Astrocyte (in vitro differentiated cells and primary cell): ENCODE measurements at regions not wholly inside any gene's neighbourhood (a gene's known extent, or its start where the extent isn't known, plus 50 kb on each side); places are given as distances from the start of the nearest gene placed in this dataset.

Experiments used
- DNase-seq: peaks from one replicate; pipeline ENCODE4 v3.0.0-alpha.2; 2010; ENCODE audit warnings: low read depth
- FAIRE-seq: peaks from 2 replicates; lab custom pipeline; 2011; peaks lifted over from hg19 to GRCh38; lab: Jason Lieb, UNC
- H2AFZ ChIP-seq: 2 replicates; pipeline ENCODE4 v1.6.0; 2012; ENCODE audit warnings: low read depth, low read length, inconsistent platforms
- H3K27ac ChIP-seq: 2 replicates; pipeline ENCODE4 v1.5.1; 2011; ENCODE audit warnings: low read depth, low read length, inconsistent platforms
- H3K27me3 ChIP-seq: 2 replicates; pipeline ENCODE4 v1.6.0; 2011; ENCODE audit warnings: low read length, inconsistent platforms; ENCODE audit not compliant: insufficient read depth
- H3K36me3 ChIP-seq: 2 replicates; pipeline ENCODE4 v1.5.1; 2011; ENCODE audit warnings: low read length, inconsistent platforms; ENCODE audit not compliant: insufficient read depth
- H3K4me1 ChIP-seq: 2 replicates; pipeline ENCODE4 v1.5.1; 2011; ENCODE audit warnings: low read length, inconsistent platforms; ENCODE audit not compliant: insufficient read depth
- H3K4me2 ChIP-seq: 2 replicates; pipeline ENCODE4 v1.6.0; 2012; ENCODE audit warnings: low read length, inconsistent platforms
- H3K4me3 ChIP-seq: 2 replicates; pipeline ENCODE4 v1.5.1; 2011; ENCODE audit warnings: low read depth, mild to moderate bottlenecking, low read length, inconsistent platforms; ENCODE audit not compliant: insufficient read depth
- H3K79me2 ChIP-seq: 2 replicates; pipeline ENCODE4 v1.6.0; 2012; ENCODE audit warnings: mild to moderate bottlenecking, low read length, inconsistent platforms; ENCODE audit not compliant: insufficient read depth
- H3K9ac ChIP-seq: 2 replicates; pipeline ENCODE4 v1.6.0; 2012; ENCODE audit warnings: mild to moderate bottlenecking, low read length, inconsistent platforms
- H3K9me3 ChIP-seq: 2 replicates; pipeline ENCODE4 v1.5.1; 2012; ENCODE audit warnings: low read depth, mild to moderate bottlenecking, low read length, inconsistent platforms; ENCODE audit not compliant: insufficient read depth
- H4K20me1 ChIP-seq: 2 replicates; pipeline ENCODE4 v1.6.0; 2012; ENCODE audit warnings: low read length, inconsistent platforms; ENCODE audit not compliant: insufficient read depth
- H3K27ac Mint-ChIP-seq: one replicate; pipeline ENCODE4 v1.8.0; 2021; ENCODE audit warnings: mild to moderate bottlenecking, mixed read lengths; ENCODE audit not compliant: unreplicated experiment
- H3K27me3 Mint-ChIP-seq: one replicate; pipeline ENCODE4 v1.8.0; 2021; ENCODE audit warnings: low read depth, mixed read lengths; ENCODE audit not compliant: unreplicated experiment
- H3K36me3 Mint-ChIP-seq: one replicate; pipeline ENCODE4 v1.8.0; 2021; ENCODE audit warnings: low read depth, mixed read lengths; ENCODE audit not compliant: unreplicated experiment
- H3K4me1 Mint-ChIP-seq: one replicate; pipeline ENCODE4 v1.8.0; 2021; ENCODE audit warnings: low read depth, mixed read lengths; ENCODE audit not compliant: unreplicated experiment
- H3K4me3 Mint-ChIP-seq: one replicate; pipeline ENCODE4 v1.8.0; 2021; ENCODE audit warnings: mild to moderate bottlenecking, moderate library complexity, mixed read lengths; ENCODE audit not compliant: unreplicated experiment
- H3K9me3 Mint-ChIP-seq: one replicate; pipeline ENCODE4 v1.8.0; 2021; ENCODE audit warnings: mild to moderate bottlenecking, mixed read lengths; ENCODE audit not compliant: unreplicated experiment
- EZH2 ChIP-seq: IDR thresholded peaks from 2 replicates; pipeline ENCODE4 v1.6.1; 2012; ENCODE audit warnings: mild to moderate bottlenecking, low read length, inconsistent platforms; ENCODE audit not compliant: insufficient read depth
- TF ChIP-seq, protein P1 (sequence below): IDR thresholded peaks from 2 replicates; pipeline ENCODE4 v1.5.1; 2011; ENCODE audit warnings: low read depth, mild to moderate bottlenecking, inconsistent platforms, low read length, moderate library complexity; ENCODE audit not compliant: insufficient read depth

DNA sequence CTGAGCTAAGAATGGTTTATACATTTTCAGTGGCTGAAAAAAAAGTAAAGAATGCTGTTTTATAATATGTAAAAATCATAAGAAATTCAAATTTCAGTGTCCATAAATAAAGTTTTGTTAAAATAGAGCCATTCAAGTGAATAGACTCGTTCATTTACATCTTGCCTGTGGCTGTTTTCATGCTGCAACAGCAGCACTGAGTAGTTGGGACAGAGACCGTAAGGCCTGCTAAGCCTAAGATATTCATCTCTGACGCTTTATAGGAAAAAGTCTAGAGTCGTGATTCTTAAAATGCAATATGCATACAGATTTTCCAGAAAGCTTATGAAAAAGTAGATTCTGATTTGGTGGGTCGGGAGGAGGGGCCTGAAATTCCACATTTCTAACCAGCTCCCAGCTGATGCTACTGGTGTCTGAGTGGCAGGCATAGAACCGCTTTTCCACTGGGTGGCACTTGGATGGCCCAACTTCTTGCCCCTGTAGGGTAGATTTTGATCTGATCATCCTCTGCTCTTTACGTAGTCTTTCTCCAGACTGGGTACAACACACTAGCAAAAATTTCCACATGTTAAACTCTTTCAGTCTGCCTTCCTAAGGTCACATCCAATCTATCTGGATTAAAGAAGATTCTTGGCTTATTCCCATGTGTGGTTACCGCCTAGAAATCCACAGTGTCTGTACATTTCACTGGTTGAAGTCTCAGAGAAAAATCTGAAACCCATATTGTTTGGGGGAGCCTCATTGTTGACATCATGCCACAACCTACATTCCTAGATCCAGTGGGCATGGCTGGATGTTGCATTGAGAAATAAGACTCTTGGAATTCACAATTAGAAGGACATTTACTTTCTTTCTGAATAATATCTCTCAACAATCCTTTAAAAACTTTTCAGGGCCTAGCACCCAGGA, 151.2 kb downstream of the C12orf75 start:
- H3K4me3 Mint-ChIP-seq: no peak overlapping the region
- peaks cover 2% of the 10 kb centered on the region for H3K36me3 Mint-ChIP-seq
- peaks cover 22% of the 10 kb centered on the region for H3K4me1 ChIP-seq
- H3K27me3 ChIP-seq: no peaks in the 10 kb centered on the region
- H3K9ac ChIP-seq: no peak overlapping the region
- TF ChIP-seq, protein P1, sequence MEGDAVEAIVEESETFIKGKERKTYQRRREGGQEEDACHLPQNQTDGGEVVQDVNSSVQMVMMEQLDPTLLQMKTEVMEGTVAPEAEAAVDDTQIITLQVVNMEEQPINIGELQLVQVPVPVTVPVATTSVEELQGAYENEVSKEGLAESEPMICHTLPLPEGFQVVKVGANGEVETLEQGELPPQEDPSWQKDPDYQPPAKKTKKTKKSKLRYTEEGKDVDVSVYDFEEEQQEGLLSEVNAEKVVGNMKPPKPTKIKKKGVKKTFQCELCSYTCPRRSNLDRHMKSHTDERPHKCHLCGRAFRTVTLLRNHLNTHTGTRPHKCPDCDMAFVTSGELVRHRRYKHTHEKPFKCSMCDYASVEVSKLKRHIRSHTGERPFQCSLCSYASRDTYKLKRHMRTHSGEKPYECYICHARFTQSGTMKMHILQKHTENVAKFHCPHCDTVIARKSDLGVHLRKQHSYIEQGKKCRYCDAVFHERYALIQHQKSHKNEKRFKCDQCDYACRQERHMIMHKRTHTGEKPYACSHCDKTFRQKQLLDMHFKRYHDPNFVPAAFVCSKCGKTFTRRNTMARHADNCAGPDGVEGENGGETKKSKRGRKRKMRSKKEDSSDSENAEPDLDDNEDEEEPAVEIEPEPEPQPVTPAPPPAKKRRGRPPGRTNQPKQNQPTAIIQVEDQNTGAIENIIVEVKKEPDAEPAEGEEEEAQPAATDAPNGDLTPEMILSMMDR: no peak
- TF ChIP-seq EZH2: no peak
- no peaks in the 10 kb centered on the region for H3K79me2 ChIP-seq
- no peaks in the 10 kb centered on the region for H3K9me3 ChIP-seq
- H2AFZ ChIP-seq: no peak overlapping the region
- H3K27ac Mint-ChIP-seq: no peak overlapping the region
- FAIRE-seq (no peak), DNase-seq (peak; percentile 20)
- H3K27me3 Mint-ChIP-seq: no peaks in the 10 kb centered on the region
- H3K36me3 ChIP-seq: no peaks in the 10 kb centered on the region
- no peak overlapping the region for H3K4me3 ChIP-seq
- H3K4me2 ChIP-seq: no peak overlapping the region
- H3K4me1 Mint-ChIP-seq: peaks cover 42% of the 10 kb centered on the region
- no peaks in the 10 kb centered on the region for H4K20me1 ChIP-seq
- no peaks in the 10 kb centered on the region for H3K9me3 Mint-ChIP-seq
- no peak overlapping the region for H3K27ac ChIP-seq

DNA sequence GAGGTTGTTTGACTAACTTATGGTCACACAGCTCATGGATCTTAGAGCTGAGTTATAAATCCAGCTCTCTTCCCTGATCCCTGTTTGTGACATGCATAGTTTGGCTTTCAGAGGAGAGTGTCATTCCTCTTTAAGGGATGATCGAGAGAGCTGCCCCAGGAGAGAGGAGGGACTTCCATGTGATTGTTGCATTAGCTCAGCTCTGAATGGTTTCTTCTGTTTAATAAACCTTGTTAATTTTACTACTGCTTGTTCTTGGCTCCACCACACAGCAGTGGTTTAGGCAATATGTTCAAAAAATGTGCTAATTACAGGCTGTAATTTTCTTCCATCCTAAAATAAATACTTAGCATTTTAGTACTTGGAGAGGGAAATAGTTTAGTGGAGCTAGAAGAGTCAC, 152.5 kb downstream of the C12orf75 start:
- Mint-ChIP-seq H3K36me3 (peaks cover 2% of the 10 kb centered on the region), H3K27me3 (no peaks in the 10 kb centered on the region)
- FAIRE-seq: no peak

More for the DNA sequence above, 152.5 kb downstream of the C12orf75 start:
- Histone ChIP-seq H4K20me1 (no peaks in the 10 kb centered on the region), H3K4me3 (no peak overlapping the region), H3K79me2 (no peaks in the 10 kb centered on the region), H3K27ac (no peak overlapping the region), H3K4me2 (no peak overlapping the region), H3K9ac (no peak overlapping the region), H3K36me3 (no peaks in the 10 kb centered on the region), H3K9me3 (no peaks in the 10 kb centered on the region), H2AFZ (no peak overlapping the region), H3K4me1 (peaks cover 23% of the 10 kb centered on the region), H3K27me3 (no peaks in the 10 kb centered on the region)
- no peak for DNase-seq
- H3K4me3 Mint-ChIP-seq: no peak overlapping the region
- H3K27ac Mint-ChIP-seq: no peak overlapping the region
- peaks cover 42% of the 10 kb centered on the region for H3K4me1 Mint-ChIP-seq
- no peaks in the 10 kb centered on the region for H3K9me3 Mint-ChIP-seq
- TF ChIP-seq, protein P1: no peak
- no peak for TF ChIP-seq EZH2
